IMR-90 (cell line): ENCODE measurements at regions not wholly inside any gene's neighbourhood (a gene's known extent, or its start where the extent isn't known, plus 50 kb on each side); places are given as distances from the start of the nearest gene placed in this dataset.

Source experiments
- CEBPB ChIP-seq: IDR thresholded peaks from 2 replicates; pipeline ENCODE4 v1.6.1; 2012; ENCODE audit warnings: low read depth, low read length, improper control_type of control experiment
- CTCF ChIP-seq: conservative IDR thresholded peaks from 2 replicates; pipeline ENCODE4 v1.5.1; 2012; ENCODE audit warnings: mild to moderate bottlenecking, low read depth, low read length, improper control_type of control experiment
- ELK1 ChIP-seq: fragments of 150-350 bp; IDR thresholded peaks from 2 replicates; pipeline ENCODE4 v1.6.1; 2016; ENCODE audit warnings: low read depth, mild to moderate bottlenecking, low read length, moderate library complexity, borderline replicate concordance
- MAFK ChIP-seq: IDR thresholded peaks from 2 replicates; pipeline ENCODE4 v1.6.1; 2012; ENCODE audit warnings: low read depth, low read length, improper control_type of control experiment
- MAZ ChIP-seq: IDR thresholded peaks from 2 replicates; pipeline ENCODE4 v1.6.1; 2012; ENCODE audit warnings: low read depth, mild to moderate bottlenecking, low read length, improper control_type of control experiment, moderate library complexity, borderline replicate concordance
- POLR2A ChIP-seq: IDR thresholded peaks from 2 replicates; pipeline ENCODE4 v1.6.1; 2012; ENCODE audit warnings: mild to moderate bottlenecking, low read depth, low read length
- RAD21 ChIP-seq: IDR thresholded peaks from 2 replicates; pipeline ENCODE4 v1.6.1; 2012; ENCODE audit warnings: low read length, improper control_type of control experiment
- RFX5 ChIP-seq: IDR thresholded peaks from 2 replicates; pipeline ENCODE4 v1.8.0; 2012; ENCODE audit warnings: low read depth, mild to moderate bottlenecking, low read length, moderate library complexity
- SMC3 ChIP-seq: fragments of 150-350 bp; IDR thresholded peaks from 2 replicates; pipeline ENCODE4 v1.6.1; 2016; ENCODE audit warnings: low read depth, mild to moderate bottlenecking, antibody characterized with exemption, low read length, moderate library complexity
- USF2 ChIP-seq: fragments of 150-350 bp; IDR thresholded peaks from 2 replicates; pipeline ENCODE4 v1.6.1; 2017; ENCODE audit warnings: mild to moderate bottlenecking, antibody characterized with exemption, low read length, low read depth

GRCh38 chr21:16879479-16879878 is 633.4 kb upstream of the CXADR start:
- no peak for TF ChIP-seq SMC3
- no peak for TF ChIP-seq CTCF
- TF ChIP-seq POLR2A: no peak
- no peak for TF ChIP-seq RFX5
- TF ChIP-seq CEBPB: no peak
- no peak for TF ChIP-seq MAFK
- no peak for TF ChIP-seq USF2
- TF ChIP-seq ELK1: no peak
- no peak for TF ChIP-seq MAZ
- TF ChIP-seq RAD21: no peak
